ENCODE measurements at regions not wholly inside any gene's neighbourhood (a gene's known extent, or its start where the extent isn't known, plus 50 kb on each side); places are given as distances from the start of the nearest gene placed in this dataset.

DNA sequence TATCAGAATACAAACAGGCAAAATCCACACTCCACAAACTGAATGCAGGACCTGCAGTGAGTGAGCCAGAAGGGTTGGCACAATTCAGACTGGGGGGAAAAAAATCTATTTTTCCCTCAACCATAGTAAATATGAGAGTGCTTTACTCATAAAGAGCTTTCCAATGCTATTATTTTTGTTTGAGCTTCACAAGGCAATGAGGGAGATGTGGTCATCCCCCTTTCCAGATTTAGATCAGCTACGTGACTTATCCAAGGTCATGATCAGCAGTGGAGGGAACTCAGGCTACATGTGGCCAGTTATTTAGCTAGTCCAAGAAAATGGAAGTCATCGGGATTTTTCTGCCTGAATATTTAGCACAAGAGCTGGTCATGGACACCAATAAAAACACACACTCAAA is 120.4 kb upstream of the KLF7 start:
- TF ChIP-seq POLR2A (IDR thresholded peaks at IDR 0.05) (no peak), POLR2AphosphoS5 (IDR thresholded peaks at IDR 0.05) (no peak)
- TF ChIP-seq, protein P1, sequence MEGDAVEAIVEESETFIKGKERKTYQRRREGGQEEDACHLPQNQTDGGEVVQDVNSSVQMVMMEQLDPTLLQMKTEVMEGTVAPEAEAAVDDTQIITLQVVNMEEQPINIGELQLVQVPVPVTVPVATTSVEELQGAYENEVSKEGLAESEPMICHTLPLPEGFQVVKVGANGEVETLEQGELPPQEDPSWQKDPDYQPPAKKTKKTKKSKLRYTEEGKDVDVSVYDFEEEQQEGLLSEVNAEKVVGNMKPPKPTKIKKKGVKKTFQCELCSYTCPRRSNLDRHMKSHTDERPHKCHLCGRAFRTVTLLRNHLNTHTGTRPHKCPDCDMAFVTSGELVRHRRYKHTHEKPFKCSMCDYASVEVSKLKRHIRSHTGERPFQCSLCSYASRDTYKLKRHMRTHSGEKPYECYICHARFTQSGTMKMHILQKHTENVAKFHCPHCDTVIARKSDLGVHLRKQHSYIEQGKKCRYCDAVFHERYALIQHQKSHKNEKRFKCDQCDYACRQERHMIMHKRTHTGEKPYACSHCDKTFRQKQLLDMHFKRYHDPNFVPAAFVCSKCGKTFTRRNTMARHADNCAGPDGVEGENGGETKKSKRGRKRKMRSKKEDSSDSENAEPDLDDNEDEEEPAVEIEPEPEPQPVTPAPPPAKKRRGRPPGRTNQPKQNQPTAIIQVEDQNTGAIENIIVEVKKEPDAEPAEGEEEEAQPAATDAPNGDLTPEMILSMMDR (IDR thresholded peaks at IDR 0.05) = no peak

Measured in breast epithelium (tissue), 3 donors.